H9 (cell line): ENCODE measurements at regions not wholly inside any gene's neighbourhood (a gene's known extent, or its start where the extent isn't known, plus 50 kb on each side); places are given as distances from the start of the nearest gene placed in this dataset.

Source experiments
- DNase-seq: peaks from one replicate; pipeline ENCODE4 v3.0.0-alpha.2; 2017
- H2AFZ ChIP-seq: one replicate; pipeline ENCODE4 v1.6.1; 2013; ENCODE audit warnings: mild to moderate bottlenecking, low read length, control low read depth, moderate library complexity
- H2AK5ac ChIP-seq: 2 replicates; pipeline ENCODE4 v1.6.1; 2013; ENCODE audit warnings: low read length, control low read depth, mixed read lengths; ENCODE audit not compliant: insufficient read length
- H2BK120ac ChIP-seq: one replicate; pipeline ENCODE4 v1.6.1; 2013; ENCODE audit warnings: low read depth, mild to moderate bottlenecking, low read length, control low read depth, inconsistent platforms; ENCODE audit not compliant: poor library complexity, severe bottlenecking
- H2BK12ac ChIP-seq: 2 replicates; pipeline ENCODE4 v1.6.1; 2013; ENCODE audit warnings: low read length, control low read depth, mixed read lengths, low read depth; ENCODE audit not compliant: insufficient read length
- H2BK15ac ChIP-seq: 2 replicates; pipeline ENCODE4 v1.6.1; 2013; ENCODE audit warnings: low read depth, low read length, control low read depth
- H2BK20ac ChIP-seq: one replicate; pipeline ENCODE4 v1.6.1; 2013; ENCODE audit warnings: low read depth, mild to moderate bottlenecking, low read length, control low read depth, inconsistent platforms; ENCODE audit not compliant: poor library complexity, severe bottlenecking
- H2BK5ac ChIP-seq: 2 replicates; pipeline ENCODE4 v1.6.1; 2013; ENCODE audit warnings: low read length, control low read depth, mixed read lengths; ENCODE audit not compliant: insufficient read length
- H3K14ac ChIP-seq: 2 replicates; pipeline ENCODE4 v1.6.1; 2013; ENCODE audit warnings: low read length, control low read depth; ENCODE audit not compliant: insufficient read depth
- H3K18ac ChIP-seq: 2 replicates; pipeline ENCODE4 v1.6.1; 2013; ENCODE audit warnings: low read depth, mild to moderate bottlenecking, mixed read lengths, low read length, control low read depth; ENCODE audit not compliant: insufficient read length
- H3K23ac ChIP-seq: 2 replicates; pipeline ENCODE4 v1.6.1; 2013; ENCODE audit warnings: low read length, control low read depth, mixed read lengths, low read depth; ENCODE audit not compliant: insufficient read length
- H3K23me2 ChIP-seq: 2 replicates; pipeline ENCODE4 v1.6.1; 2013; ENCODE audit warnings: low read depth, mild to moderate bottlenecking, mixed read lengths, low read length, control low read depth; ENCODE audit not compliant: insufficient read length, poor library complexity, severe bottlenecking
- H3K27ac ChIP-seq: 2 replicates; pipeline ENCODE4 v1.5.1; 2013; ENCODE audit warnings: low read length, control low read depth, mixed read lengths, low read depth; ENCODE audit not compliant: insufficient read length
- H3K27me3 ChIP-seq: 2 replicates; pipeline ENCODE4 v1.6.1; 2013; ENCODE audit warnings: low read length, control low read depth, inconsistent platforms; ENCODE audit not compliant: insufficient read depth
- H3K4ac ChIP-seq: 2 replicates; pipeline ENCODE4 v1.6.1; 2013; ENCODE audit warnings: low read depth, mild to moderate bottlenecking, control low read depth, inconsistent platforms, low read length, moderate library complexity
- H3K4me1 ChIP-seq: 2 replicates; pipeline ENCODE4 v1.6.1; 2013; ENCODE audit warnings: low read length, control low read depth, inconsistent platforms; ENCODE audit not compliant: insufficient read depth
- H3K4me2 ChIP-seq: 2 replicates; pipeline ENCODE4 v1.6.1; 2013; ENCODE audit warnings: low read length, control low read depth, mixed read lengths; ENCODE audit not compliant: insufficient read length, insufficient read depth
- H3K56ac ChIP-seq: 2 replicates; pipeline ENCODE4 v1.6.1; 2013; ENCODE audit warnings: low read depth, mild to moderate bottlenecking, mixed read lengths, low read length, control low read depth; ENCODE audit not compliant: insufficient read length
- H3K79me1 ChIP-seq: 2 replicates; pipeline ENCODE4 v1.6.1; 2013; ENCODE audit warnings: low read depth, mild to moderate bottlenecking, moderate library complexity, low read length, control low read depth, inconsistent platforms; ENCODE audit not compliant: insufficient read depth, poor library complexity, severe bottlenecking
- H3K79me2 ChIP-seq: 2 replicates; pipeline ENCODE4 v1.6.1; 2013; ENCODE audit warnings: low read length, control low read depth, inconsistent platforms; ENCODE audit not compliant: insufficient read depth
- H3K9ac ChIP-seq: 2 replicates; pipeline ENCODE4 v1.6.1; 2013; ENCODE audit warnings: low read length, control low read depth, mixed read lengths; ENCODE audit not compliant: insufficient read length; ENCODE audit errors: extremely low read depth
- H3K9me3 ChIP-seq: one replicate; pipeline ENCODE4 v1.6.1; 2013; ENCODE audit warnings: low read depth, low read length, inconsistent platforms; ENCODE audit not compliant: control insufficient read depth
- H3T11ph ChIP-seq: one replicate; pipeline ENCODE4 v1.6.1; 2013; ENCODE audit warnings: mild to moderate bottlenecking, low read length, control low read depth, inconsistent platforms
- H4K20me1 ChIP-seq: one replicate; pipeline ENCODE4 v1.6.1; 2013; ENCODE audit not compliant: control insufficient read depth, insufficient read length, insufficient read depth
- H4K5ac ChIP-seq: 2 replicates; pipeline ENCODE4 v1.6.1; 2013; ENCODE audit warnings: low read depth, mild to moderate bottlenecking, mixed read lengths, low read length, control low read depth; ENCODE audit not compliant: insufficient read length
- H4K8ac ChIP-seq: replicated peaks from 2 replicates; pipeline ENCODE4 v1.6.1; 2013; ENCODE audit warnings: low read length, control low read depth, mixed read lengths, low read depth; ENCODE audit not compliant: insufficient read length
- H4K91ac ChIP-seq: 2 replicates; pipeline ENCODE4 v1.6.1; 2013; ENCODE audit warnings: low read depth, mild to moderate bottlenecking, moderate library complexity, mixed read lengths, low read length, control low read depth; ENCODE audit not compliant: insufficient read length
- H3K27ac Mint-ChIP-seq, 3 experiments: 2 replicates in 2 of 3; 3 replicates in 1 of 3; pipeline ENCODE4 v1.8.0; 2020 to 2021; ENCODE audit warnings: mixed read lengths in 3 of 3, mild to moderate bottlenecking in 1 of 3, moderate library complexity in 1 of 3
- H3K27me3 Mint-ChIP-seq: 2 replicates; pipeline ENCODE4 v1.8.0; 2021; ENCODE audit warnings: low read depth, mild to moderate bottlenecking, moderate library complexity, mixed read lengths
- H3K36me3 Mint-ChIP-seq, 3 experiments: 2 replicates in 2 of 3; 3 replicates in 1 of 3; pipeline ENCODE4 v1.8.0; 2020 to 2021; ENCODE audit warnings: low read depth in 3 of 3, mixed read lengths in 3 of 3; ENCODE audit not compliant: insufficient read depth in 1 of 3
- H3K4me1 Mint-ChIP-seq, 2 experiments: 2 replicates each; pipeline ENCODE4 v1.8.0; 2020; ENCODE audit warnings: mixed read lengths in 2 of 2
- H3K4me3 Mint-ChIP-seq, 2 experiments: 2 replicates in 1 of 2; 3 replicates in 1 of 2; pipeline ENCODE4 v1.8.0; 2020 to 2021; ENCODE audit warnings: mild to moderate bottlenecking in 2 of 2, mixed read lengths in 2 of 2, moderate library complexity in 1 of 2
- H3K9me3 Mint-ChIP-seq, 2 experiments: 2 replicates in 1 of 2; 3 replicates in 1 of 2; pipeline ENCODE4 v1.8.0; 2020; ENCODE audit warnings: mild to moderate bottlenecking in 2 of 2, mixed read lengths in 2 of 2, moderate library complexity in 1 of 2
- WGBS: extraction: QIAGEN DNeasy Blood & Tissue Kit; methylation state at CpG from one replicate; pipeline ENCODE4 v1.1.7; 2013; ENCODE audit warnings: missing lambda C conversion rate, low lambda C conversion rate, mixed read lengths; ENCODE audit not compliant: insufficient read length; ENCODE audit errors: extremely low coverage; 5-methylcytosine and 5-hydroxymethylcytosine counted together
- TF ChIP-seq, protein P1 (sequence below): fragments of 200-600 bp; sonication (generic); conservative IDR thresholded peaks from 3 replicates; pipeline ENCODE4 v1.8.0; 2021; ENCODE audit warnings: antibody characterized with exemption, mild to moderate bottlenecking

DNA sequence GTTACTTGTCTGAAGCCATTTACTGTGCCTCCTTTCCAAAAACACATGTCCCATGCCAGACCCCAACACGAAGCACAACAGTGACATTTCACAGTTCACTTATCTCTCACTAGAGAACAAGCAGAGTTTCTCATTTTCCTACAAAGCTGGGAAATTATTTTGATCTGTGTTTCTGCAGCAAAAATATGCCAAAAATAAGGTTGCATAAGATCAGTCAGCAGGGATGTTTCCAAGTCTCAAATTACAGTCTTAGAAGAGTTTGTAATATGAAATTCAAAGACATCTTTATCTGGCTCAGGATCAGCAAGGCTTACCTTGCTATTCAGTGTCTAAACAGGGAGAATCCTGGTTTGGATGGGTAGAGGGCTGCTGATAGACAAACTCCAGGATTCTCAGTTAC, 75.5 kb downstream of the GJD2 start:
- Histone ChIP-seq H3K4me2 (no peak overlapping the region), H3K4me1 (no peaks in the 10 kb centered on the region), H3K9ac (no peak overlapping the region), H2AK5ac (no peak overlapping the region), H3K4ac (no peak overlapping the region), H3K23me2 (no peaks in the 10 kb centered on the region), H4K8ac (no peak overlapping the region), H2BK120ac (no peak overlapping the region), H3K14ac (no peak overlapping the region), H2BK15ac (no peak overlapping the region), H2BK5ac (no peak overlapping the region), H3T11ph (no peak overlapping the region), H2BK12ac (no peak overlapping the region), H3K18ac (no peak overlapping the region), H3K56ac (no peak overlapping the region), H2BK20ac (no peak overlapping the region), H3K79me2 (no peaks in the 10 kb centered on the region), H3K9me3 (no peaks in the 10 kb centered on the region), H4K91ac (no peak overlapping the region), H2AFZ (no peak overlapping the region), H3K23ac (no peak overlapping the region), H4K20me1 (no peaks in the 10 kb centered on the region), H3K27me3 (no peaks in the 10 kb centered on the region), H3K79me1 (no peaks in the 10 kb centered on the region), H4K5ac (no peak overlapping the region), H3K27ac (no peak overlapping the region)
- no peaks in the 10 kb centered on the region; the same call in 1 of the 2 replicates for H3K27me3 Mint-ChIP-seq
- TF ChIP-seq, protein P1, sequence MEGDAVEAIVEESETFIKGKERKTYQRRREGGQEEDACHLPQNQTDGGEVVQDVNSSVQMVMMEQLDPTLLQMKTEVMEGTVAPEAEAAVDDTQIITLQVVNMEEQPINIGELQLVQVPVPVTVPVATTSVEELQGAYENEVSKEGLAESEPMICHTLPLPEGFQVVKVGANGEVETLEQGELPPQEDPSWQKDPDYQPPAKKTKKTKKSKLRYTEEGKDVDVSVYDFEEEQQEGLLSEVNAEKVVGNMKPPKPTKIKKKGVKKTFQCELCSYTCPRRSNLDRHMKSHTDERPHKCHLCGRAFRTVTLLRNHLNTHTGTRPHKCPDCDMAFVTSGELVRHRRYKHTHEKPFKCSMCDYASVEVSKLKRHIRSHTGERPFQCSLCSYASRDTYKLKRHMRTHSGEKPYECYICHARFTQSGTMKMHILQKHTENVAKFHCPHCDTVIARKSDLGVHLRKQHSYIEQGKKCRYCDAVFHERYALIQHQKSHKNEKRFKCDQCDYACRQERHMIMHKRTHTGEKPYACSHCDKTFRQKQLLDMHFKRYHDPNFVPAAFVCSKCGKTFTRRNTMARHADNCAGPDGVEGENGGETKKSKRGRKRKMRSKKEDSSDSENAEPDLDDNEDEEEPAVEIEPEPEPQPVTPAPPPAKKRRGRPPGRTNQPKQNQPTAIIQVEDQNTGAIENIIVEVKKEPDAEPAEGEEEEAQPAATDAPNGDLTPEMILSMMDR, result no peak
- no peaks in the 10 kb centered on the region for H3K9me3 Mint-ChIP-seq
- no CpG with 5 or more reads among the region's 1 CpG for WGBS
- DNase-seq, result no peak
- H3K4me1 Mint-ChIP-seq, result no peaks in the 10 kb centered on the region
- H3K36me3 Mint-ChIP-seq, result no peaks in the 10 kb centered on the region
- H3K27ac Mint-ChIP-seq, result no peak overlapping the region
- H3K4me3 Mint-ChIP-seq, result no peak overlapping the region
